ENCODE measurements at regions not wholly inside any gene's neighbourhood (a gene's known extent, or its start where the extent isn't known, plus 50 kb on each side); places are given as distances from the start of the nearest gene placed in this dataset.

GRCh38 chr14:53850714-53851296 lies 105.8 kb downstream of the BMP4 start:
- H3K27ac ChIP-seq: no peak overlapping the region
- 26 to 56% methylated on average over 4 of the region's 4 CpGs for WGBS, 2 donors
- H3K9me3 ChIP-seq: no peaks in the 10 kb centered on the region
- H3K27me3 ChIP-seq: no peaks in the 10 kb centered on the region
- no peak for DNase-seq
- H3K4me1 ChIP-seq: no peaks in the 10 kb centered on the region
- TF ChIP-seq POLR2AphosphoS5 (IDR thresholded peaks at IDR 0.05) (no peak), POLR2A (IDR thresholded peaks at IDR 0.05) (no peak), EP300 (IDR thresholded peaks at IDR 0.05) (no peak)
- TF ChIP-seq, protein P1, sequence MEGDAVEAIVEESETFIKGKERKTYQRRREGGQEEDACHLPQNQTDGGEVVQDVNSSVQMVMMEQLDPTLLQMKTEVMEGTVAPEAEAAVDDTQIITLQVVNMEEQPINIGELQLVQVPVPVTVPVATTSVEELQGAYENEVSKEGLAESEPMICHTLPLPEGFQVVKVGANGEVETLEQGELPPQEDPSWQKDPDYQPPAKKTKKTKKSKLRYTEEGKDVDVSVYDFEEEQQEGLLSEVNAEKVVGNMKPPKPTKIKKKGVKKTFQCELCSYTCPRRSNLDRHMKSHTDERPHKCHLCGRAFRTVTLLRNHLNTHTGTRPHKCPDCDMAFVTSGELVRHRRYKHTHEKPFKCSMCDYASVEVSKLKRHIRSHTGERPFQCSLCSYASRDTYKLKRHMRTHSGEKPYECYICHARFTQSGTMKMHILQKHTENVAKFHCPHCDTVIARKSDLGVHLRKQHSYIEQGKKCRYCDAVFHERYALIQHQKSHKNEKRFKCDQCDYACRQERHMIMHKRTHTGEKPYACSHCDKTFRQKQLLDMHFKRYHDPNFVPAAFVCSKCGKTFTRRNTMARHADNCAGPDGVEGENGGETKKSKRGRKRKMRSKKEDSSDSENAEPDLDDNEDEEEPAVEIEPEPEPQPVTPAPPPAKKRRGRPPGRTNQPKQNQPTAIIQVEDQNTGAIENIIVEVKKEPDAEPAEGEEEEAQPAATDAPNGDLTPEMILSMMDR (IDR thresholded peaks at IDR 0.05): no peak
- no peaks in the 10 kb centered on the region for H3K36me3 ChIP-seq
- intact Hi-C loops (cut with DNase I): no loop called here
- H3K4me3 ChIP-seq: no peak overlapping the region

DNA sequence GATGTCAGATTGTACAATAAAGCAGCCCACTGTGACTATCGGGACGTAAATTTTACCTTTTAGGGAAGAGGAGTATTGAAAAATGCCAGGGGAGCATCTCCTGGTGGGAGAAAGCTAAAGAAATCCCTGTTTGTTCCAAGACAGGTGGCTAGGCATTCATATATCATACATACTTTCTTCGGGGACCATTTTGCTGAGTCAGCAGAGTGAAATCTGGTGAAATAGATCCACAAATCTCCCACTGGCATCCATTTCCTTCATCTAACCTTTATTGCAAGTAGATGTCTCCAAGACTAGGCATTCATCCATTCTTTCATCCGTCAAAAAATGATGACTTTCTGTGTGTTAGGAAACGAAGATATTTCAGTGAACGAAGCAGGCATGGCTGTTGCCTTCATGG lies 107.1 kb downstream of the BMP4 start:
- DNase-seq: no peak
- no peaks in the 10 kb centered on the region for H3K27me3 ChIP-seq
- TF ChIP-seq POLR2A (IDR thresholded peaks at IDR 0.05) (no peak), EP300 (IDR thresholded peaks at IDR 0.05) (no peak), POLR2AphosphoS5 (IDR thresholded peaks at IDR 0.05) (no peak)
- H3K4me1 ChIP-seq: no peaks in the 10 kb centered on the region
- 91 to 95% methylated on average over 6 of the region's 6 CpGs for WGBS, 2 donors
- H3K27ac ChIP-seq: no peak overlapping the region
- H3K36me3 ChIP-seq: no peaks in the 10 kb centered on the region
- no peaks in the 10 kb centered on the region for H3K9me3 ChIP-seq
- H3K4me3 ChIP-seq: no peak overlapping the region
- intact Hi-C loops (cut with DNase I): no loop called here

GRCh38 chr14:53848854-53849253 lies 107.8 kb downstream of the BMP4 start:
- no peaks in the 10 kb centered on the region for H3K4me1 ChIP-seq
- TF ChIP-seq POLR2AphosphoS5 (IDR thresholded peaks at IDR 0.05): no peak
- no peak for TF ChIP-seq EP300 (IDR thresholded peaks at IDR 0.05)
- TF ChIP-seq POLR2A (IDR thresholded peaks at IDR 0.05): no peak
- TF ChIP-seq, protein P1 (IDR thresholded peaks at IDR 0.05): no peak
- no peak for DNase-seq

DNA sequence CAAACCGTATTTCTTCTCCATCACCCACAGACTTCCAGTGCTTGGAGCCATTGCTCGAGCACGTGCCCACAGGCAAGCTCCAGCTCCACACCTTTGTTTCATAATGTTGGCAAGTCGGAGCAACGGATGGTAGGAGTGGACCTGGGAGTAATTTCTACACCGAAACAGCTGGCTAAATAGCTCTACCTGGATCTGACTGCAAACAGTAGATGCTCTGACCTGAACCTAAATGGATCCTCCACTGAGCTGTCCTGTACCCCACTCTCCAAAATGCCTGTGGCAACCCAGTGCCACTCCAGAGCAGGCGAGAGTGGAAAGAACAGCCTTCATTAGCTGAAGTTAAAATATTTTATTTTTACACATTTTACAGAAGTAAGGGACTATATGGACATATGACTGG lies 108.7 kb downstream of the BMP4 start:
- no peaks in the 10 kb centered on the region for H3K27me3 ChIP-seq
- intact Hi-C loops (cut with DNase I): no loop called here
- 95% methylated on average over 7 of the region's 7 CpGs for WGBS, 2 donors
- TF ChIP-seq, protein P1 (IDR thresholded peaks at IDR 0.05): no peak
- TF ChIP-seq POLR2A (IDR thresholded peaks at IDR 0.05) (no peak), POLR2AphosphoS5 (IDR thresholded peaks at IDR 0.05) (no peak), EP300 (IDR thresholded peaks at IDR 0.05) (no peak)
- no peak for DNase-seq
- no peaks in the 10 kb centered on the region for H3K4me1 ChIP-seq
- H3K36me3 ChIP-seq: no peaks in the 10 kb centered on the region
- H3K4me3 ChIP-seq: no peak overlapping the region
- no peaks in the 10 kb centered on the region for H3K9me3 ChIP-seq
- no peak overlapping the region for H3K27ac ChIP-seq

More at GRCh38 chr14:53848854-53849253, 107.8 kb downstream of the BMP4 start:
- Histone ChIP-seq H3K36me3 (no peaks in the 10 kb centered on the region), H3K4me3 (no peak overlapping the region), H3K9me3 (no peaks in the 10 kb centered on the region), H3K27ac (no peak overlapping the region), H3K27me3 (no peaks in the 10 kb centered on the region)
- 85 to 94% methylated on average over 5 of the region's 5 CpGs for WGBS, 2 donors
- intact Hi-C loops (cut with DNase I): no loop called here

GRCh38 chr14:53847057-53847456 lies 109.6 kb downstream of the BMP4 start:
- no peak overlapping the region for H3K4me3 ChIP-seq
- no peaks in the 10 kb centered on the region for H3K27me3 ChIP-seq
- intact Hi-C loops (cut with DNase I): no loop called here
- no peak for DNase-seq
- 80 to 88% methylated on average over 1 of the region's 1 CpG for WGBS, 2 donors
- TF ChIP-seq POLR2A (IDR thresholded peaks at IDR 0.05) (no peak), EP300 (IDR thresholded peaks at IDR 0.05) (no peak)
- H3K4me1 ChIP-seq: no peaks in the 10 kb centered on the region
- H3K9me3 ChIP-seq: no peaks in the 10 kb centered on the region
- H3K36me3 ChIP-seq: no peaks in the 10 kb centered on the region
- H3K27ac ChIP-seq: no peak overlapping the region
